Activated naive CD8-positive, alpha-beta T cell (primary cell): ENCODE measurements at regions not wholly inside any gene's neighbourhood (a gene's known extent, or its start where the extent isn't known, plus 50 kb on each side); places are given as distances from the start of the nearest gene placed in this dataset.
A peak's percentile ranks its signal among the peaks of the same experiment; 100 is the strongest.

Source experiments
- H3K27ac Mint-ChIP-seq: one replicate; pipeline ENCODE4 v1.8.0; 2021; ENCODE audit warnings: mixed read lengths
- H3K27me3 Mint-ChIP-seq: one replicate; pipeline ENCODE4 v1.8.0; 2021; ENCODE audit warnings: mixed read lengths
- H3K36me3 Mint-ChIP-seq: one replicate; pipeline ENCODE4 v1.8.0; 2021; ENCODE audit warnings: mixed read lengths
- H3K4me1 Mint-ChIP-seq: one replicate; pipeline ENCODE4 v1.8.0; 2021; ENCODE audit warnings: low read depth, mixed read lengths
- H3K4me3 Mint-ChIP-seq: one replicate; pipeline ENCODE4 v1.8.0; 2021; ENCODE audit warnings: mild to moderate bottlenecking, mixed read lengths
- H3K9me3 Mint-ChIP-seq: one replicate; pipeline ENCODE4 v1.8.0; 2021; ENCODE audit warnings: low read depth, mixed read lengths

DNA sequence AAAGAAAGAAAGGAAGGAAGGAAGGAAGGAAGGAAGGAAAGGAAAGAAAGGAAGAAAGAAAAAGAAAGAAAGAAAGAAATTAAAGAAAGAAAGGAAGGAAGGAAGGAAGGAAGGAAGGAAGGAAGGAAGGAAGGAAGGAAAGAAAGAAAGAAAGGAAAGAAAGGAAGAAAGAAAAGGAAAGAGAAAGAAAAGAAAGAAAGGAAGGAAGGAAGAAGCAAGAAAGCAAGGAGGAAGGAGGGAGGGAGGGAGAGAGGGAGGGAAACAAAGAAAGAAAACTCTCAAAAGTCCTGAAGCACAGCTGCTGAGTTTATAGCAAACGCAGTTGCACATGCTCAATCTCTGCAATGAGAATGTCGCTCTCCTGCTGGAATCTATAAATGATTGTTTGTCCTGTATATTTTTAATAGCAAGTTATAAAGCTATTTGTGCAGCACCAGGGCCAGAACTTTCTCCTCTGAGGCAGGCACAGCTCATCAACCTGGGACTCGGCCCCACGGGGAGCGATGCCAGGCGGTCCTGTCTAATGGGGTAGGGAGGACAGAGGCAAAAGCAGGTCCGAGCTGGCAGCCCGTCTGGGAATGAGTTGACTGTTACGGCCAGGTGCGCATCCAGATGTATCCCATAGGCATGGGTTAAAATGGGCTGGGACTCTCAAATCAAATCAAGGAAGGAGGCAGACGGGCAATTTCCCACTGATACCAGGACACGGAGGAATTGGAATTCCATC is 118.0 kb upstream of the PFKP start:
- H3K9me3 Mint-ChIP-seq, result no peaks in the 10 kb centered on the region
- no peaks in the 10 kb centered on the region for H3K36me3 Mint-ChIP-seq
- peaks cover 10% of the 10 kb centered on the region for H3K4me1 Mint-ChIP-seq
- no peak overlapping the region for H3K27ac Mint-ChIP-seq
- peaks cover 10% of the 10 kb centered on the region for H3K27me3 Mint-ChIP-seq
- no peak overlapping the region for H3K4me3 Mint-ChIP-seq

DNA sequence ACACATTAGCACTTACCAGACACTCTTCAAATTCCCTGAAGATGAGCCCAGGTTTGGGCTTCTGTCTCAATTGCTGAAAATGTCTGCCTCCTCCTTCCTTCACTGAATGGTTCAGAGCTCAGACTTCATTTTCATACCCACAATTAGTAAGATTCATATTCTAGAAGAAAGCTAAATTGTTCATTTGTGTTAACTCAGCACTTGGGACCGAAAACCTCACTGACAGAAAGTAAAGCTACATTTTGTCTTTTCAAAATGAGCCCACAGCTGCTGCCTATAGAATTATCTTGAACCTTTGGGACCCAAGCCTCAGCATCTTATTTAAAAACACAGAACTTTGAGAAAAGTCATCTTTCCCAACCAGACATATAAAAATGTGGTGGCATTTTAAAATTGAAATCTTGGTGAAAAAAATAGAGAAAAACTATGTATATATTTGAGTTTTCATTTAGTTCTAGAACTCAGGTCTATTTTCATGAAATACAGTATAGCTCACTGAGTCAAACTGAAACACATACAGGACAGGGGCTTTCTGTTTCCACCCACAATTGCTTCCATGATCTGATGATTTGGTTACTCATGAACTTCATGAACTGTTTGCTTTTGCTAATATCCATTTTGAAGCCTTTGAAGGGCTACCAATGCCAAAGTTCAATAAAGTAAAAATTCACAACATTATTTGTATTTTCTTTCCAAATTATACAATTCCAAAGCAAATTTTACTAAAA is 119.1 kb upstream of the PFKP start:
- Mint-ChIP-seq H3K4me3 (no peak overlapping the region), H3K27ac (peak overlapping the region; percentile 41), H3K9me3 (no peaks in the 10 kb centered on the region), H3K4me1 (peaks cover 10% of the 10 kb centered on the region), H3K27me3 (peaks cover 13% of the 10 kb centered on the region), H3K36me3 (no peaks in the 10 kb centered on the region)

DNA sequence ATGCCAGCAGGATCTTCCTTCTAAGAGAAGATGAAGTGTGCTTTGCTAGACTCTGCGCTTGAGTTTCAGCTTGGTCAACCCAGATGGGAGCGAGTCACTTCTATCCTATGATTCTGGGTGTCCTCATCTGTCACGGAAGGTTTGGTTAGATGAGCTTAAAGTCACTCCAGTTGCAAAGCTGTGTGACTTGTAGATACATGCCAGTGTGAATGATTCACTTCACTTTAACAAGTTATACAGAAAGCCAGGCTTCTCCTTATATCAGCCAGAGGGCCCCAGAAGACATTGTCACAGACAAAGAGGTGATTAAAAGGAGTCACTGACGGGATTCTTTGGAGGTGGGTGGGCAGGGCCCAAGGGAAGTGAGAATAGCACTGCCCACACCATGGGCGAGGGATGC is 122.6 kb upstream of the PFKP start:
- Mint-ChIP-seq H3K4me1 (peaks cover 10% of the 10 kb centered on the region), H3K9me3 (no peaks in the 10 kb centered on the region), H3K27ac (no peak overlapping the region), H3K4me3 (no peak overlapping the region), H3K36me3 (no peaks in the 10 kb centered on the region), H3K27me3 (peaks cover 24% of the 10 kb centered on the region)

DNA sequence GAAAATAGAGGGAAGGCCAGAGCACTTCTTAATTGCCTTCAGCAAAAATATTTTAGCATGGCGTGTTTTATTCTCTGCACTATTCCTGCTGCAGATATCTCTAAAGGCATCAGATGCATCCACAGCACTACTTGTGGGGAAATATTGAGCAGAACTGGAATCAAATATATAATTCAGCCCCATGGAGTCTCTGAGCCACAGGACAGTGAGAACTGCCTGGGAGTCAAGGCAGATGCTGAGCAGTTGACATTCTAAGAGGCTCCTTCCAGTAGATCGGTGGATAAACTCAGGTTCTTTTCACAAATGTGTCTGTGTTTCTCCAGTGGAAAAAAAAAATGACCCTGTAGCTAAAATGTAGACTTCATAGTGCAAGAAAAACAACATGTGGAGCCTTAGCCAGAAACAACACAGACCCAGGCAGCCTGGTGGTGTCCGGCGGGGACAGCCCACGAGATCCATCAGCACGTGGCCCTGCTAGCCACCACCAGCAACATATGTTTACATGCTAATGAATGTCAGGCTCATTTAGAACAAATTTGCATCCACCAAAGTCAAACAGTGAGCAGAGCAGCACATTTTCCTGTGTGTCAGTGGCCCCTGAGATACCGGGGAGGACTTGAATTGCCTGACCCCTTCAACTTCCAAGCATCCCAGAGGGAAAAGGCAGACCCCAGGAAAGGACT is 123.3 kb upstream of the PFKP start:
- no peak overlapping the region for H3K27ac Mint-ChIP-seq
- peaks cover 10% of the 10 kb centered on the region for H3K4me1 Mint-ChIP-seq
- H3K36me3 Mint-ChIP-seq, result no peaks in the 10 kb centered on the region
- no peak overlapping the region for H3K4me3 Mint-ChIP-seq
- no peaks in the 10 kb centered on the region for H3K9me3 Mint-ChIP-seq
- peaks cover 21% of the 10 kb centered on the region for H3K27me3 Mint-ChIP-seq

DNA sequence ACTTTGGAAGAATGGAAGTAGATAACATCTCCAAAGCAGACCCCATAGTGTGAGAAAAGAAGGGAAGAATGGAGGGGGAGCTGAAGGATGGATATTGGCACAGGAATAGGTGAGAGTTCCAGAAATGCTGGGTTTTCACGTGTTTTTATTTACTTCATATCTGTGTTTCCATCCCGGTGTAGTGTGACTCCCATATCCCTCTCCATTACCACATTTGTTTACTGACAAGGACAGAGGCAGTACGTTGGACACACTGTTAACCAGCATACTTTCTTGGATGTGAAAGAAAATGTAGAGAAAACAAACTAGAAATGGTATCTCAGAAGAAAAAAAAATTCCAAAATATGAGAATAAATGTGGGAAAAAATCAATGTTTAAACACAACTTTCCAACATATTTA is 124.4 kb upstream of the PFKP start:
- H3K27me3 Mint-ChIP-seq, result peaks cover 26% of the 10 kb centered on the region
- no peaks in the 10 kb centered on the region for H3K36me3 Mint-ChIP-seq
- peaks cover under 1% of the 10 kb centered on the region for H3K4me1 Mint-ChIP-seq
- H3K27ac Mint-ChIP-seq, result no peak overlapping the region
- H3K4me3 Mint-ChIP-seq, result no peak overlapping the region
- H3K9me3 Mint-ChIP-seq, result no peaks in the 10 kb centered on the region

DNA sequence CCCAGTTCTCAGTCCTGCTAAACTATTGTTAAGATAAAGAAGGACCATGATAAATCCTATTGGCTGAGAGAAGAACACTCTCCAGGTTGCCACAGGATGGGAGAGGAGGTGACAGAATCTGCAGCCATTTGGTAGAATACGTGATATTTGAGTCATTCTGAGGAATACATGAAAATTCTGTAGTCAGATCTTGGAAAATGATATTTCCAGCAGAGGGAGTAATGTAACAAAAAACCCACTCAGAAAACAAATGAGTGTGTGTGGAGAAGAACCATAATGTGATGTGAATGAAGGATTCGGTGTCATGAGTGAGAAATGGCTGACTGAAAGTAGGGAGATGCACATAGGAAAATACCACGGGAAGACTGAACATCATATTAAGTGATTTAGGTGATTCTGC is 128.5 kb upstream of the PFKP start:
- Mint-ChIP-seq H3K4me3 (no peak overlapping the region), H3K9me3 (no peaks in the 10 kb centered on the region), H3K36me3 (no peaks in the 10 kb centered on the region), H3K27ac (no peak overlapping the region), H3K27me3 (peaks cover 29% of the 10 kb centered on the region), H3K4me1 (no peaks in the 10 kb centered on the region)

DNA sequence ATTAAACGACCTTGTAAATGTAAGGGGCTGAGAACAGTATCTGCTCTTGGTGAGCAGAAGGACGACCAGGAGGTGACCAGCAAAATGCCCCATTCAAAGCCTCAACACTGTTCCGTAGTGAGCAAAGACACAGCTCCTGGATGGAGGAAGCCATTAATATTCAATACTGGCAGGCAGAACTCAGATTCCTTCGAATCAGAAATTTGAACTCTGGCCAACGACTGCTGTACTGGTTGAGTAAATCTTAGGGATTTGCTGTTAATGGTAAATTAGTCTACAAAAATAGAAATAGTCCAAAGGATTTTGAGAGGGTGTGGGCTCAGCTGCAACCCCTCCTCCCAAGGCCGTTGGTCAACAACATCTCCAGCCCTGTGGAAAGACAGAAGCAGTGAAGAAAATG is 130.5 kb upstream of the PFKP start:
- Mint-ChIP-seq H3K36me3 (no peaks in the 10 kb centered on the region), H3K9me3 (no peaks in the 10 kb centered on the region), H3K27ac (no peak overlapping the region), H3K4me3 (no peak overlapping the region), H3K27me3 (peaks cover 23% of the 10 kb centered on the region), H3K4me1 (no peaks in the 10 kb centered on the region)

DNA sequence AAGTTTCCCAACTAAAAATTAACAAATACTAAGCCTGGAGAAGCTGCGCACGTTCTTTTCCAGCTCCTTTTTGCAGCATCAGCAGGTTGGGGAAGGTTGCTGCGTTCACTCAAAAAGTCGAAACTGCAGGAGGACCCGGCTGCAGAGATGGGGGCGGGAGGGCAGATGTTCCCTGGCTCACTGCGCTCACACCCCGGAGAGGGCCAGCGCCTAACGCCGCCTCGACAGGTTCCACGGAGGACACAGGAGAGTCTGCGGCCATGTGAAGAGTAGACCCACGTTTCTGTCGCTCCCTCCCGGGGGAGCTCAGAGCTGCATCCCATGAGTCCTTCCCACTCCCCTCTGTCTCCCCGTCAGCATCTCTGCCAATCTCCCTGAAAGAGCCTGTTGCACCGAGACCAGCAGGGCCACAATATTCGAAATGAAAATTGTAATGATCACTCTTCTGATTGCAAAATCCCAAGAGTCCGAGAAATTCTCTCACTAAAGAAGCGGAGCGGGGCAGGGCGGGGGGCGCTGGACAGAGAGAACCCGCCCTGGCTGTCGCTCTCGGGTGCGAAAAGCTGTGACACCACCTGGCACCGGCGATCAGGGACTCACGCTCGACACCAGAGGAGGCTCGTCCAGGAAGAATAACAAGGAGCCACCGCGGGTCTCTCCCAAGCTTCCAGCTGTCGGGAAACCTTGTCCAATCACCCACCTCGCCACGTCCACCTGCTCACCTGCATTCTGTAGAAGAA is 131.5 kb upstream of the PFKP start:
- Mint-ChIP-seq H3K27me3 (peaks cover 16% of the 10 kb centered on the region), H3K9me3 (no peaks in the 10 kb centered on the region), H3K36me3 (no peaks in the 10 kb centered on the region), H3K4me3 (no peak overlapping the region), H3K4me1 (no peaks in the 10 kb centered on the region), H3K27ac (no peak overlapping the region)

DNA sequence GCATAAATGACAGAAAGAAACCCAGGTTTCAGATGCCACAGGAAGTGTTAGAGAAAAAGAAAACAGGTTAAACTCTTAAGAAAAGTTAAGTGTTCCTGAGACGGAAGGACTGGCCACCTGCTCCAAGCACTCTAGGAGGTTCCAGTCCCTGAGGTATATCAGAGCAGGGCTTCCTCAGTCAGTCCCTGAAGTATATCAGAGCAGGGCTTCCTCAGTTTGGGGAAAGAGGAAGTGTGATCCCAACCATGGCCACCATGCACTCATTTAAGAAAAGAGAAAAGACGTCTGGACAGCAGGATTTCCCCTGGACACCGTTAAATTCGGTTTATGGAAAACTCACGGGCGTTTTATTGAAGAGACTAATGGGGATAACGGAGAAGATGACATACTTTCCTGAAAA is 133.4 kb upstream of the PFKP start:
- Mint-ChIP-seq H3K9me3 (no peaks in the 10 kb centered on the region), H3K4me1 (no peaks in the 10 kb centered on the region), H3K36me3 (no peaks in the 10 kb centered on the region), H3K27ac (no peak overlapping the region), H3K4me3 (no peak overlapping the region), H3K27me3 (peaks cover 17% of the 10 kb centered on the region)

DNA sequence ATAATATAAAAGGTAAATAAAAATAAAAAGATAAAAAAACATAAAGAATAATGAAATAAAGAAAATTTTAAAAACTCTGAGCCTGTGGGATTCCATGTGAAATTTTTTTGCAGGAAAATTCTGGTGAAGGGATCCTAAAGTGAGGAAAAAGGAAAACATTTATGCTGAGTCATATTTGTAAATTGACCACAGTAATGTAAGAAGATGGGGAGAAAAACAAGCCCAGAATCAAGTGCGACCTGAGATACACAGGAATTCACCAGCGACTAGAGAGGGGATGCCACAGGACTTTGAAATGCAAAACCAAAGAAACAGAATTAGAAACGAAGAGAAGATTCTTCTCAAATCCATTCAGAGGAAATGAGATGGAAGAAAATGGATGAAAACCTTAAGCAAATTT is 133.8 kb upstream of the PFKP start:
- no peak overlapping the region for H3K27ac Mint-ChIP-seq
- no peaks in the 10 kb centered on the region for H3K9me3 Mint-ChIP-seq
- peaks cover 15% of the 10 kb centered on the region for H3K27me3 Mint-ChIP-seq
- no peak overlapping the region for H3K4me3 Mint-ChIP-seq
- H3K36me3 Mint-ChIP-seq, result no peaks in the 10 kb centered on the region
- H3K4me1 Mint-ChIP-seq, result no peaks in the 10 kb centered on the region

DNA sequence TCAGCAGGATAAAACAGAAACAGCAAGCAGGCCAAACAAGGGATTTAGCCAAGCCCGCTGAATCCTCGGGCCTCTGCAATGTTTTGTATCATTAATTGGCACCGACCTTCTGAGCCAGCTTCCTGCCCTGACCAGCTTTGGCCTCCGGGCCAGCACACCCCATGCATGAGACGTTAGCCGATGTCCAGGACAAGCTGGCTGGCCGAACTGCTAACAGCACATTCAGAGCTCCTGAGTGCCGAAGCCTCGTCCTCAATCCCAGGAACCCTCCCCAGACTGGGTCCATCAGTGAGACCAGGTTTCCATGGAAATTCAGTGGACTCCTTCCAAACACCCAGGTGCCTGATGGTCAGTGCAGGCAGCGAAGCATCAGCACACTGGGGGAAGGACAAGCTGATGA is 134.3 kb upstream of the PFKP start:
- Mint-ChIP-seq H3K27ac (no peak overlapping the region), H3K27me3 (peaks cover 17% of the 10 kb centered on the region), H3K4me3 (no peak overlapping the region), H3K4me1 (no peaks in the 10 kb centered on the region), H3K9me3 (no peaks in the 10 kb centered on the region), H3K36me3 (no peaks in the 10 kb centered on the region)

DNA sequence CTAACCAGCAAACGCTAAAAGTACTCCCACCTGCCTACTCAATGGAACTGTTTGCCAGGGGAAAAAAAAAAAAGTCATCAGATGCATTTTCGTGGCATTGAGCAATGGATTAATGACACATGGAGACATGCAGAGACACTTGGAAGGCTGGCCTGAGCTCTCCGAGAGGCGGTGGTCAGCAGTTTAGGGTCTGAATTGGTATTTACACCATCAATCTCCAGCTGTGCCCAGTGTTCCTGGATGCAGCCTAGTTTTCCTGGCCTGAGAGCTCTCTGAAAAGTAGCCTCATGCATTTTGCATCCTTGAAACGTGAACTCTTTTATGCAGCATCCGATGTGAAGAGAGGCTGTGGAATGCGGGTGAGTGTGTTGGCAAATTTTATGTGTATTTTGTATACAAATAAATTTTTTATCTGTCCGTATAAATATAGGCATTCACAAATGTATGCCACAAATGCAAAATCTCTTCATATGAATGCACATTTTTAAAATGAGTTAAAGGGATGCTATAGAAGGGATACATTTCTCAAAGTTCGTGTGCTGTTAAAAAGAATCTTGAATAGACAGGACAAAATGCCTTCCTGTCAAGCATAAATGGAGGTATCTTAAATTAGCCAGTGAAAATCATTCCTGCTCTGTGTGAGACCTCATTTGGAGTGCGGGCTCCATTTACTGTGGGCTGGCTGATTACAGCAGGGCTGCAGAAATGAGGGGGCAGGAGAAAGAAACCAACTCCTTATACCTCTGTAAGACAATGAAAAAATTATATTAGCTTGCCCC is 137.7 kb upstream of the PFKP start:
- Mint-ChIP-seq H3K36me3 (no peaks in the 10 kb centered on the region), H3K9me3 (no peaks in the 10 kb centered on the region), H3K4me3 (no peak overlapping the region), H3K4me1 (no peaks in the 10 kb centered on the region), H3K27ac (no peak overlapping the region), H3K27me3 (peaks cover 18% of the 10 kb centered on the region)

DNA sequence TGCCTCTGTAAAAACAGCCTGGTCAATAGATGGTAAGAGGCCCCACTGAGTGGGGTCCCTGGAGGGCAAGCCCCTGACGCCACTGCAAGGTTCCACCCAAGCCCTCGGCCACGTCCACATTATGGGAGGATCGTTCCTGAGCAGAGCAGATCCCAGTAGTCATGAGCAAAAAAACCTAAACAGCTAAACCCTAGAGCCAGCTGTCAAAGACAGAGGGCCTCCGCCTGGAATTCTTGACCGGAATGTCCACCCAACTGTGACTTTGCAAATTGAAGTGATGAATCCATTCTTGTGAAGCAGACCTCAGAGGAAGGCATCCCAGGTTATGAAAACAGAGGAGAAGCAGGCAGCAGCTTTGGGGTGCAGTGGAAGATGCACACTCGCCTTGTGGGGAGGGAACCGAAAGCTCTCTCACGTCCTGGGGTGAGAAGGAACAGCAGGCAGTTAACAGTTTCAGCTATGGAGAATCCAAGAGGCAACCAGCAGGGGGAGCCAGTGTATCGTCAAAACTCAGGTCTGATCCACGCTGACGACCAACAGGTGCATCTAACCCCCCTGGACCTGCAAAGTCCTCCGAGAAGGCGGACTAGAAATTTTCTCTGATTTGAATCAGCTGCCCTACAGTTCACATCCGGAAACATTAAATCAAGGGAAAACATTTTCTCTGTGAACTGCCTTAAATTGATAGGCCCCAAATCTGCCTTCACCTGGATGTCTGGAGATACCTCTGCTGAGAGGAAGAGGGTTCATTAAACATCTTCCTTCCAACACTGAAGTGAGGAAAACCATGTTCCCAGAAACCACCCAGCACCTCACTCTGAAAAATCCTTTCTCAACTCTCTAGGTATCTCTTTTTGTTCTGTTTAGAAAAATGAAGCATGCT is 139.1 kb upstream of the PFKP start:
- Mint-ChIP-seq H3K4me3 (no peak overlapping the region), H3K9me3 (no peaks in the 10 kb centered on the region), H3K36me3 (no peaks in the 10 kb centered on the region), H3K4me1 (no peaks in the 10 kb centered on the region), H3K27ac (no peak overlapping the region), H3K27me3 (peaks cover 16% of the 10 kb centered on the region)
